Omental fat pad (tissue), 3 donors: ENCODE measurements at regions not wholly inside any gene's neighbourhood (a gene's known extent, or its start where the extent isn't known, plus 50 kb on each side); places are given as distances from the start of the nearest gene placed in this dataset.
"Not testable (repeated sequence)": the region's sequence is repeated elsewhere in the genome, so short reads cannot be mapped to it uniquely, and the experiment has no call there.

Source experiments
- ATAC-seq: fragments of 150-250 bp; one replicate; pipeline ENCODE4 v1.9.1; 2016; ENCODE audit warnings: mild to moderate bottlenecking, moderate library complexity; ENCODE audit not compliant: low FRiP score
- DNase-seq: peaks from one replicate; pipeline ENCODE4 v3.0.0-alpha.2; 2019; ENCODE audit warnings: low spot score
- TF ChIP-seq, protein P1 (sequence below), 3 donors: fragments of 450-650 bp; IDR thresholded peaks; one replicate each; pipeline ENCODE4 v1.5.1; 2016 to 2017; ENCODE audit warnings: antibody characterized with exemption in 3 of 3, mild to moderate bottlenecking in 3 of 3, moderate library complexity in 2 of 3

DNA sequence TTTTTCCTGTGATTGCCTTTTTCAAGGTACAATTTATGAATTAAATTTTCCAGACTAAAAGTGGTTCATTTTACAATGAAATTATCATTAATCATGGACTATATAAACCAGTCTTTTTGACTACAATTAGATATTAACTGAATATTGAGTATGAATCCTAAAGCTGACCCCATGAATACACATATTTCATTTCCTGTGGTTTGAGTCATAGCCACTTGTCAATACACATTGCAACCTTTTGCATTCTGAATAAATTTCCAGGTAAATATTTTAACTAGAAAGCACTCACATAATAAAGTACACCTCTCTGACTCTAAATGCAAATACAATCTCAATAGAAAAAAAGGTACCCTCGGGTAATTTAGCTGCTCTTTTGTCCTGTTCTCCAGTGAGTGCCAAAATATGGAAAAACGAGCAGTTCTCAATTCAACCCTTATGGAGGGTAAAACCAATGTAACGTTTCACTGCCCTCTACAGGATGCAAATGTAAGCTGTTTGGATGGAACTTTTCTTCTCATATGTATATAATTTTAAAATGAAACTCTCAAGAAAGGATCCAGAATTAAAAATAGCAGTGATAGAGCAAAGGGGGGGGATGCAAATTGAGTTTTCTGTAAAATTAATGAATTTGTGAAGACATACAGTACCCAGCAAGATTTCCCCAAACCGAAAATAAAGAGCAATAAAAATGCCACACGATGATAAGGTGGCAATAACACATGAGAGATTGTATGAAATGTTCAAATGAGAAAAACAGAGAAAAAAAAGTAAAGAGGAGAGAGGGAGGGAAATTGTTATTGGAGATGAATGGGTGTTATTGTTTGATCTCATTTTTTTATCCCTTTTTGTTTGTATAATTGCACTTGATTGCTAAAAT is 1795.7 kb upstream of the PIK3C3 start:
- ATAC-seq = no peak

DNA sequence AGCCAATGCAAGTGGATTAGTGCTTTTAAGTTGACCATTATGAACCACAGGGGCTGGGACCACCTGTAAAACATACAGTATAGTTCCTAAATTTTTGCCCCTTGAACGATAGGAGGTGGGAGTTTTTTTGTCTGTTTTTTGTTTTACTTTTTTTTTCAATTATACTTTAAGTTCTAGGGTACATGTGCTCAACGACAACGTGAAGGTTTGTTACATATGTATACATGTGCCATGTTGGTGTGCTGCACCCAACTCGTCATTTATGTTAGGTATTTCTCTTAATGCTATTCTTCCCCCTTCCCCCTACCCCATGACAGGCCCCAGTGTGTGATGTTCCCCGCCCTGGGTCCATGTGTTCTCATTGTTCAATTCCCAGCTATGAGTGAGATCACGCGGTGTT is 1797.9 kb upstream of the PIK3C3 start:
- TF ChIP-seq, protein P1, sequence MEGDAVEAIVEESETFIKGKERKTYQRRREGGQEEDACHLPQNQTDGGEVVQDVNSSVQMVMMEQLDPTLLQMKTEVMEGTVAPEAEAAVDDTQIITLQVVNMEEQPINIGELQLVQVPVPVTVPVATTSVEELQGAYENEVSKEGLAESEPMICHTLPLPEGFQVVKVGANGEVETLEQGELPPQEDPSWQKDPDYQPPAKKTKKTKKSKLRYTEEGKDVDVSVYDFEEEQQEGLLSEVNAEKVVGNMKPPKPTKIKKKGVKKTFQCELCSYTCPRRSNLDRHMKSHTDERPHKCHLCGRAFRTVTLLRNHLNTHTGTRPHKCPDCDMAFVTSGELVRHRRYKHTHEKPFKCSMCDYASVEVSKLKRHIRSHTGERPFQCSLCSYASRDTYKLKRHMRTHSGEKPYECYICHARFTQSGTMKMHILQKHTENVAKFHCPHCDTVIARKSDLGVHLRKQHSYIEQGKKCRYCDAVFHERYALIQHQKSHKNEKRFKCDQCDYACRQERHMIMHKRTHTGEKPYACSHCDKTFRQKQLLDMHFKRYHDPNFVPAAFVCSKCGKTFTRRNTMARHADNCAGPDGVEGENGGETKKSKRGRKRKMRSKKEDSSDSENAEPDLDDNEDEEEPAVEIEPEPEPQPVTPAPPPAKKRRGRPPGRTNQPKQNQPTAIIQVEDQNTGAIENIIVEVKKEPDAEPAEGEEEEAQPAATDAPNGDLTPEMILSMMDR (IDR thresholded peaks at IDR 0.05) = no peak
- DNase-seq (no peak), ATAC-seq (no peak)

More for the DNA sequence above, 1795.7 kb upstream of the PIK3C3 start:
- no peak for DNase-seq
- TF ChIP-seq, protein P1 (IDR thresholded peaks at IDR 0.05) = no peak

DNA sequence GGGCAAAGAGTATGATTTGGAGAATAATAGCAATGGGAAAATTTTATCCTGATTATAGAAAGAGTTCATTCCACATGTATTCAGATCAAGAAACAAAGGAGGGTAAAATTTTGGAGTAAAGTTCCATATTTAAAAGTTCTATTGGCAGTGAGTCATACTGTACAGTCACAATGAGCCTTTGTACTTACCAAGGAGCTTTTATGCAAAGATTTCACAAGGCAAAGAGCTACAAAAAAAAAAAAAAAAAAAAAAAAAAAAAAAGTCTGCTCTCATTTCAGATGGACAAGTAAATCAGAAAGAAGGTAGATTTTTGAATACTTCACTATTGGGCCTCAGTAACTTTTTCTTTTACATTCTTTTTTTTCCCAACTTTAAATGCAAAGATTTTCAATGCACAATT is 1802.2 kb upstream of the PIK3C3 start:
- TF ChIP-seq, protein P1 (IDR thresholded peaks at IDR 0.05) = no peak

DNA sequence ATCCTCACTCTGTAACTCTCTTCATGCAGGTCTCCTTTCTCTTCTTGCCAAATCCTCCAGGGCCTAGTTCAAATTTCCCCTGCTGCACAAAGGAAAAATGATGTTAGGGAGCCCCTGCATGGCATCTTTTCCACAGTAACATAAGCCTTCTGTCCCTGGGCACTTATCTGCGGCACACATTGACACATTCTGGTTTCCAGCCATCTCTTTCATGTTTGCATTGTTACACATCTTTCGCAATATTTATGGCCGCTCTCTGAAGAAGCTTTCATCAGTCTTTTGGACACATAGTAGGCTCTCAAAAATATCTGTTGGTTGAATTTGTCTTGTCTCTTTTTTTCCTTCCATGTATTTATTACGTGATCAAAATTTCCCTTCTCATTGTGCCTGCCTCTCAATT is 1806.1 kb upstream of the PIK3C3 start:
- DNase-seq = no peak
- no peak for ATAC-seq
- TF ChIP-seq, protein P1 (IDR thresholded peaks at IDR 0.05) = no peak

More for the DNA sequence above, 1802.2 kb upstream of the PIK3C3 start:
- ATAC-seq = no peak
- no peak for DNase-seq

DNA sequence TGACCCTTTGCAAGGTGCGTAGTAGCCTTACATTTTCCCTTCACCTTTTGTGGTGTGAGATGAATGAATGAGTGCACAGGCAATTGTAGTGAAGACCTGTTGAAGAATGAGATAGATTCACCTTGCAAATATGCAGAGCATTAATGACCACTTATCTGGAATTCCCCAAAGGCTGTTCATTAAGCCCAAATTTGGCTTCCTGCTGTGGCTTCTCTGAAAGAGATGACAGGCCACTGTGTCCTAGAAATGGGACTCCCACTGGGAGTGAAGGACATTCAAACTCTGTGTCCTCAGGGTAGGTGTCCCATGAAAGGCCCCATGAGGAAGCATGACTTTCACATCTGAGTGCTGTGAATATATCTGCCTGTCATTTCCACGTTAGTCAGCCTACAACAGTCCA is 1821.8 kb upstream of the PIK3C3 start:
- ATAC-seq (no peak), DNase-seq (no peak)
- TF ChIP-seq, protein P1 (IDR thresholded peaks at IDR 0.05) = no peak

DNA sequence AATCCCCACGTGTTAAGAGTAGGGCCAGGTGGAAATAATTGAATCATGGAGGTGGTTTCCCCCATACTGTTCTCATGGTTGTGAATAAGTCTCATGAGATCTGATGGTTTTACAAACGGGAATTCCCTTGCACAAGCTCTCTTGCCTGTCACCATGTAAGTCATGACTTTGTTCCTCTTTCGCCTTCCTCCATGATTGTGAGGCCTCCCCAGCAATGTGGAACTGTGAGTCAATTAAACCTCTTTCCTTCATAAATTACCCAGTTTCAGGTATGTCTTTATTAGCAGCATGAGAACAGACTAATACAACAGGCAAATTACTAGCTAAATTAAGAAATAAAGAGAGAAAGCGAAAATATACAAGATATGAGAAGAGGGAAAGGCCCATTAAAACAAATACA is 1822.6 kb upstream of the PIK3C3 start:
- not testable (repeated sequence) for ATAC-seq, DNase-seq

DNA sequence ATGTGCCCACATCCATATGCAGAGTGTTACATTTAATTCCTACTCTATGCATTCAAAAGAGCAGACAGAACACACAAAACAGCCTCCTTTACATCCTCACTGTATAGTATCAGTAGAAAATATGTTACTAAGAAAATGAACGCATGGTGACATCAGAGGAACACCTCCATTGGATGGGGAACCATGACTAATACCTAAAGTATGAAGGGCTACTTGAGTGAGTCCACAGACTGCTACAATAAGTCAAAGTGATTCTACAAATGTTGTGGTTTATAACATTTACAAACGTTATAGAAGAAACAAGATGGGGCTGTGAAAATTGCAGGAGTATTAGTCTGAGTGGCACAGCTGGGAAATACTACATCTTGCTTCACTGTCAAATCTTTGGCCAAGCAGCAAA is 1830.9 kb upstream of the PIK3C3 start:
- ATAC-seq = no peak
- TF ChIP-seq, protein P1 (IDR thresholded peaks at IDR 0.05) = no peak
- DNase-seq = no peak
